Bronchial epithelial cell (primary cell): ENCODE measurements at regions not wholly inside any gene's neighbourhood (a gene's known extent, or its start where the extent isn't known, plus 50 kb on each side); places are given as distances from the start of the nearest gene placed in this dataset.

Experiments used
- DNase-seq: peaks from one replicate; pipeline ENCODE4 v3.0.0-alpha.2; 2010; ENCODE audit warnings: low read depth
- FAIRE-seq: peaks from 2 replicates; lab custom pipeline; 2011; peaks lifted over from hg19 to GRCh38; lab: Jason Lieb, UNC
- H3K27me3 ChIP-seq: 2 replicates; pipeline ENCODE4 v1.5.1; 2011; ENCODE audit warnings: low read length; ENCODE audit not compliant: control insufficient read depth, insufficient read depth
- H3K36me3 ChIP-seq: 2 replicates; pipeline ENCODE4 v1.5.1; 2011; ENCODE audit warnings: low read length; ENCODE audit not compliant: control insufficient read depth, insufficient read depth
- H3K4me3 ChIP-seq: 2 replicates; pipeline ENCODE4 v1.5.1; 2011; ENCODE audit warnings: mild to moderate bottlenecking, low read depth, low read length, control low read depth
- CTCF ChIP-seq: IDR thresholded peaks from 2 replicates; pipeline ENCODE4 v1.5.1; 2011; ENCODE audit warnings: mild to moderate bottlenecking, moderate library complexity, low read length, control low read depth, inconsistent platforms; ENCODE audit not compliant: insufficient read depth, severe bottlenecking

- FAIRE-seq: no peak
- TF ChIP-seq CTCF: no peak
- DNase-seq: no peak
Observed at GRCh38 chr18:51852681-51853080, 487.3 kb upstream of the DCC start.

GRCh38 chr18:51857989-51858388 is 482.0 kb upstream of the DCC start:
- FAIRE-seq (no peak), DNase-seq (no peak)
- no peaks in the 10 kb centered on the region for H3K27me3 ChIP-seq
- H3K36me3 ChIP-seq: no peaks in the 10 kb centered on the region
- no peak overlapping the region for H3K4me3 ChIP-seq
- TF ChIP-seq CTCF: no peak

More at GRCh38 chr18:51852681-51853080, 487.3 kb upstream of the DCC start:
- Histone ChIP-seq H3K36me3 (no peaks in the 10 kb centered on the region), H3K4me3 (no peak overlapping the region), H3K27me3 (no peaks in the 10 kb centered on the region)

GRCh38 chr18:51861046-51861445 is 479.0 kb upstream of the DCC start:
- no peak for DNase-seq
- FAIRE-seq: no peak
- Histone ChIP-seq H3K27me3 (no peaks in the 10 kb centered on the region), H3K36me3 (no peaks in the 10 kb centered on the region), H3K4me3 (no peak overlapping the region)
- no peak for TF ChIP-seq CTCF

- Histone ChIP-seq H3K27me3 (no peaks in the 10 kb centered on the region), H3K4me3 (no peak overlapping the region), H3K36me3 (no peaks in the 10 kb centered on the region)
- FAIRE-seq (no peak), DNase-seq (no peak)
- no peak for TF ChIP-seq CTCF
Observed at GRCh38 chr18:51862051-51862715, 477.8 kb upstream of the DCC start.

GRCh38 chr18:51864219-51864965 is 475.6 kb upstream of the DCC start:
- no peak for DNase-seq
- TF ChIP-seq CTCF: no peak
- FAIRE-seq: no peak
- Histone ChIP-seq H3K4me3 (no peak overlapping the region), H3K36me3 (no peaks in the 10 kb centered on the region), H3K27me3 (no peaks in the 10 kb centered on the region)
